A673 (cell line): ENCODE measurements at regions not wholly inside any gene's neighbourhood (a gene's known extent, or its start where the extent isn't known, plus 50 kb on each side); places are given as distances from the start of the nearest gene placed in this dataset.

ENCODE experiments used
- BruUV-seq: library from RNA; stranded (reverse); fragments of 400-500 nt; replicated peaks from 2 replicates; lab custom pipeline; 2021; lab: Mats Ljungman, UMichigan
- CTCF ChIA-PET: fragments of 300-600 bp; sonication (Branson Sonifier 250); formaldehyde crosslinking; loops from one replicate; lab custom pipeline; 2022; ENCODE audit warnings: antibody characterized with exemption; lab: Charles Lee
- POLR2A ChIA-PET: fragments of 300-600 bp; sonication (Branson Sonifier 250); formaldehyde crosslinking; loops from one replicate; lab custom pipeline; 2022; ENCODE audit warnings: antibody characterized with exemption; ENCODE audit not compliant: low non-redundant PET; lab: Charles Lee
- DNase-seq: peaks from one replicate; pipeline ENCODE4 v3.0.0-alpha.2; 2015; ENCODE audit warnings: low spot score
- H3K27ac ChIP-seq: fragments of 200-600 bp; sonication (generic); 2 replicates; pipeline ENCODE4 v1.5.1; 2016; ENCODE audit warnings: mixed run types, low read depth, mild to moderate bottlenecking, mixed read lengths, antibody characterized with exemption, low read length; ENCODE audit not compliant: poor library complexity, severe bottlenecking
- H3K27me3 ChIP-seq: fragments of 200-600 bp; sonication (generic); replicated peaks from 2 replicates; pipeline ENCODE4 v1.6.1; 2017; ENCODE audit warnings: mixed run types, low read depth, mild to moderate bottlenecking, mixed read lengths, antibody characterized with exemption, low read length; ENCODE audit not compliant: insufficient read depth, poor library complexity
- H3K36me3 ChIP-seq: fragments of 200-600 bp; sonication (generic); 2 replicates; pipeline ENCODE4 v1.6.1; 2016; ENCODE audit warnings: mixed run types, mild to moderate bottlenecking, mixed read lengths, antibody characterized with exemption, low read length; ENCODE audit not compliant: insufficient read depth, poor library complexity, severe bottlenecking
- H3K4me1 ChIP-seq: fragments of 200-600 bp; sonication (generic); 2 replicates; pipeline ENCODE4 v1.6.1; 2017; ENCODE audit warnings: mixed run types, mild to moderate bottlenecking, mixed read lengths, antibody characterized with exemption, low read length; ENCODE audit not compliant: insufficient read depth, poor library complexity, severe bottlenecking
- H3K4me3 ChIP-seq: fragments of 200-600 bp; sonication (generic); 2 replicates; pipeline ENCODE4 v1.5.1; 2016; ENCODE audit warnings: low read depth, mixed run types, mild to moderate bottlenecking, mixed read lengths, low read length; ENCODE audit not compliant: poor library complexity, severe bottlenecking
- H3K9me3 ChIP-seq: fragments of 200-600 bp; sonication (generic); 2 replicates; pipeline ENCODE4 v1.6.1; 2016; ENCODE audit warnings: mixed run types, low read depth, mild to moderate bottlenecking, mixed read lengths, antibody characterized with exemption, low read length; ENCODE audit not compliant: poor library complexity, severe bottlenecking
- CTCF ChIP-seq: fragments of 300-800, 200-600 bp; sonication (generic); conservative IDR thresholded peaks from 2 replicates; pipeline ENCODE4 v1.5.1; 2017; ENCODE audit warnings: low read depth, mild to moderate bottlenecking, antibody characterized with exemption, low read length, moderate library complexity, mixed read lengths
- EZH2 ChIP-seq: fragments of 200-600 bp; sonication (generic); IDR thresholded peaks from 2 replicates; pipeline ENCODE4 v1.6.1; 2017; ENCODE audit warnings: borderline replicate concordance, low read depth, mild to moderate bottlenecking, mixed read lengths, antibody characterized with exemption, low read length; ENCODE audit not compliant: poor library complexity, severe bottlenecking
- intact Hi-C: fragments of 100-400 bp; cut with micrococcal nuclease; formaldehyde crosslinking; loops from one replicate; pipeline ENCODE4 v1.10.0; 2022; ENCODE audit not compliant: unreplicated experiment

- no peak for DNase-seq
- Histone ChIP-seq H3K27me3 (no peaks in the 10 kb centered on the region), H3K36me3 (no peaks in the 10 kb centered on the region), H3K4me3 (no peak overlapping the region), H3K9me3 (peaks cover 3% of the 10 kb centered on the region), H3K27ac (no peak overlapping the region), H3K4me1 (no peaks in the 10 kb centered on the region)
- BruUV-seq: no TSS peak
- intact Hi-C loops: no loop called here
- CTCF ChIA-PET: no interaction called here
- POLR2A ChIA-PET: no interaction called here
- TF ChIP-seq CTCF (no peak), EZH2 (no peak)
These were observed 267.6 kb downstream of the IPO8 start for GRCh38 chr12:30428098-30428497.

- Histone ChIP-seq H3K27me3 (no peaks in the 10 kb centered on the region), H3K4me1 (no peaks in the 10 kb centered on the region), H3K27ac (no peak overlapping the region), H3K9me3 (peaks cover 3% of the 10 kb centered on the region), H3K4me3 (no peak overlapping the region), H3K36me3 (no peaks in the 10 kb centered on the region)
- no TSS peak for BruUV-seq
- no peak for TF ChIP-seq CTCF
- ChIA-PET POLR2A (no interaction called here), CTCF (no interaction called here)
- no peak for DNase-seq
- intact Hi-C loops: no loop called here
These were observed 268.1 kb downstream of the IPO8 start for GRCh38 chr12:30427555-30427954.

GRCh38 chr12:30425445-30425844 is 270.2 kb downstream of the IPO8 start:
- BruUV-seq: no TSS peak
- no peak for TF ChIP-seq CTCF
- no peak for TF ChIP-seq EZH2
- no peaks in the 10 kb centered on the region for H3K4me1 ChIP-seq
- ChIA-PET CTCF (no interaction called here), POLR2A (no interaction called here)
- intact Hi-C loops: no loop called here
- H3K4me3 ChIP-seq: no peak overlapping the region
- H3K27ac ChIP-seq: no peak overlapping the region
- peaks cover 3% of the 10 kb centered on the region for H3K9me3 ChIP-seq
- H3K27me3 ChIP-seq: no peaks in the 10 kb centered on the region
- no peak for DNase-seq
- no peaks in the 10 kb centered on the region for H3K36me3 ChIP-seq

GRCh38 chr12:30423330-30423729 is 272.3 kb downstream of the IPO8 start:
- no TSS peak for BruUV-seq

More at GRCh38 chr12:30423330-30423729, 272.3 kb downstream of the IPO8 start:
- DNase-seq: no peak
- intact Hi-C loops: no loop called here
- Histone ChIP-seq H3K27ac (no peak overlapping the region), H3K36me3 (no peaks in the 10 kb centered on the region), H3K4me1 (no peaks in the 10 kb centered on the region), H3K9me3 (peaks cover 3% of the 10 kb centered on the region), H3K4me3 (no peak overlapping the region), H3K27me3 (no peaks in the 10 kb centered on the region)
- ChIA-PET POLR2A (no interaction called here), CTCF (no interaction called here)
- no peak for TF ChIP-seq EZH2
- TF ChIP-seq CTCF: no peak
